Transverse colon (tissue), 3 donors: ENCODE measurements at regions not wholly inside any gene's neighbourhood (a gene's known extent, or its start where the extent isn't known, plus 50 kb on each side); places are given as distances from the start of the nearest gene placed in this dataset.

ENCODE experiments used
- EP300 ChIP-seq: sonication (generic); formaldehyde crosslinking; IDR thresholded peaks from one replicate; pipeline ENCODE4 v1.6.1; 2017; ENCODE audit warnings: antibody characterized with exemption, low read depth
- POLR2A ChIP-seq: fragments of 450-650 bp; IDR thresholded peaks from one replicate; pipeline ENCODE4 v1.6.1; 2016; ENCODE audit warnings: antibody characterized with exemption, mild to moderate bottlenecking, moderate library complexity
- TF ChIP-seq, protein P1 (sequence below), 5 experiments: fragments of 200-600 bp in 3 of 5; fragments of 450-650 bp in 2 of 5; sonication (generic) in 3 of 5; IDR thresholded peaks; 1 replicate in 2 of 5; 2 replicates in 3 of 5; pipeline ENCODE4 v1.5.1; 2016 to 2017; ENCODE audit warnings: antibody characterized with exemption in 5 of 5, inconsistent platforms in 3 of 5, mild to moderate bottlenecking in 2 of 5, moderate library complexity in 1 of 5

DNA sequence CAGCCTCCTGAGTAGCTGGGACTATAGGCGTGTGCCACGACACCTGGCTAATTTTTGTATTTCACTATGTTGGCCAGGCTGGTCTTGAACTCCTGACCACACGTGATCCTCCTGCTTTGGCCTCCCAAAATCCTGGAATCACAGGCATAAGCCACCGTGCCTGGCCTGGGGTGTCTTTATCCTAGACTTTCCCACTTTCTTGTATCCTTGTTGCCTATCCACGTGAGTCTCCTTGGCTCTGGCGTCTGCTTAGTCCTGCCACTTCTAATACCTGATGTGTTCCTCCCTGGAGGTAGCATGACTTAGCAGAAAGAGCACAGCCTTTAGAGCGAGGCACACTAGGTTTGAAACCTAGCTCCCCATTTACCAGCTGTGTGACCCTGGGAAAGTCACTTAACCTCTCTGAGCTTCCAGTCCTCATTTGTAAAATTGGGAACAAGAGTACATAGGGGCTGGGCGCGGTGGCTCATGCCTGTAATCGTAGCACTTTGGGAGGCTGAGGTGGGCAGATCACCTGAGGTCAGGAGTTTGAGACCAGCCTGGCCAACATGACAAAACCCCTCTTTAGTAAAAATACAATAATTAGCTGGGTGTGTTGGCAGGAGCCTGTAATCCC lies 344.6 kb downstream of the TYW1 start:
- no peak for TF ChIP-seq EP300
- TF ChIP-seq, protein P1, sequence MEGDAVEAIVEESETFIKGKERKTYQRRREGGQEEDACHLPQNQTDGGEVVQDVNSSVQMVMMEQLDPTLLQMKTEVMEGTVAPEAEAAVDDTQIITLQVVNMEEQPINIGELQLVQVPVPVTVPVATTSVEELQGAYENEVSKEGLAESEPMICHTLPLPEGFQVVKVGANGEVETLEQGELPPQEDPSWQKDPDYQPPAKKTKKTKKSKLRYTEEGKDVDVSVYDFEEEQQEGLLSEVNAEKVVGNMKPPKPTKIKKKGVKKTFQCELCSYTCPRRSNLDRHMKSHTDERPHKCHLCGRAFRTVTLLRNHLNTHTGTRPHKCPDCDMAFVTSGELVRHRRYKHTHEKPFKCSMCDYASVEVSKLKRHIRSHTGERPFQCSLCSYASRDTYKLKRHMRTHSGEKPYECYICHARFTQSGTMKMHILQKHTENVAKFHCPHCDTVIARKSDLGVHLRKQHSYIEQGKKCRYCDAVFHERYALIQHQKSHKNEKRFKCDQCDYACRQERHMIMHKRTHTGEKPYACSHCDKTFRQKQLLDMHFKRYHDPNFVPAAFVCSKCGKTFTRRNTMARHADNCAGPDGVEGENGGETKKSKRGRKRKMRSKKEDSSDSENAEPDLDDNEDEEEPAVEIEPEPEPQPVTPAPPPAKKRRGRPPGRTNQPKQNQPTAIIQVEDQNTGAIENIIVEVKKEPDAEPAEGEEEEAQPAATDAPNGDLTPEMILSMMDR (IDR thresholded peaks at IDR 0.05), result no peak
- TF ChIP-seq POLR2A, result no peak
